ENCODE measurements at regions not wholly inside any gene's neighbourhood (a gene's known extent, or its start where the extent isn't known, plus 50 kb on each side); places are given as distances from the start of the nearest gene placed in this dataset.
A peak's percentile ranks its signal among the peaks of the same experiment; 100 is the strongest.
"Not testable (repeated sequence)": the region's sequence is repeated elsewhere in the genome, so short reads cannot be mapped to it uniquely, and the experiment has no call there.

- DNase-seq = peak; percentile 65
Observed at GRCh38 chr18:22504251-22505030, 86.7 kb upstream of the CTAGE1 start.

GRCh38 chr18:22505141-22505591, 87.5 kb upstream of the CTAGE1 start:
- peak; percentile 49 for DNase-seq

GRCh38 chr18:22507055-22507454, 89.3 kb upstream of the CTAGE1 start:
- no peak for DNase-seq

GRCh38 chr18:22509423-22509822, 91.7 kb upstream of the CTAGE1 start:
- no peak for DNase-seq

DNA sequence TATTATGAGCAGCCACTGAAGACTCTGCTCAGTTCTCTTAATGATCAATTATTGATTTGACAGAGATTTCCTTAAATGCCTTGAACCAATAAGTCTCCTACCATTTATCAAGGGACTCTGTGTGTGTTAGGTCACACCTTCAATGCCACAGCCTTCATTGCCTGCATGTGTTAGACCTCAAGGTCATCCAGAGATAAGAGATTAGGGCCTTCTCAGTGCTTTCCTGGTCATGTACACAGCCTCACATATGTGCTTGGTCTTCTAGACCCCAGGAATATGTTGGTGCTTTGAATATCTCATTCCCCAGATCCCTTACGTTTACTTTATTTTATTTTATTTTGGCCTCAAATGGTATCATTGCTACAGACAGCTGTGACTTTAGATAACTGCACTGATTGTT, 93.0 kb upstream of the CTAGE1 start:
- no peak for DNase-seq

GRCh38 chr18:22513721-22514481, 96.2 kb upstream of the CTAGE1 start:
- DNase-seq = no peak

DNA sequence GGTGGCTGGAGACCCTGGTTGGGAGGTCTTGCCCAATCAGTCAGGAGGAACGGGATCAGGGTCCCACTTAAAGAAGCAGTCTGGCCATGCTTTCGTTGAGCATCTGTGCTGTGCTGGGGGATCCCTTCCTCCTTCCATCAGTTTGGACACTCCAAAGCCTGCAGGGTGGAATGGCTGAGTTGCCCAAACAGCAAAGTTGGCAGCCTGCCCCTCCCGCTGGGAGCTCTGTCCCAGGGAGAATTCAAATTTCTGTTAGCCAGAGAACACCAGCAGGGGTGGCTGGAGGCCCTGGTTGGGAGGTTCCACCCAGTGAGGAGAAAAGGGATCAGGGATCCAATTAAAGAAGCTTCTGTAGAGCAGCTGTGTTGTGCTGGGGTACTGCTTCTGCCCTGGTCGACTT, 96.9 kb upstream of the CTAGE1 start:
- DNase-seq = no peak

- no peak for DNase-seq
Observed at GRCh38 chr18:22515250-22515649, 97.5 kb upstream of the CTAGE1 start.

DNA sequence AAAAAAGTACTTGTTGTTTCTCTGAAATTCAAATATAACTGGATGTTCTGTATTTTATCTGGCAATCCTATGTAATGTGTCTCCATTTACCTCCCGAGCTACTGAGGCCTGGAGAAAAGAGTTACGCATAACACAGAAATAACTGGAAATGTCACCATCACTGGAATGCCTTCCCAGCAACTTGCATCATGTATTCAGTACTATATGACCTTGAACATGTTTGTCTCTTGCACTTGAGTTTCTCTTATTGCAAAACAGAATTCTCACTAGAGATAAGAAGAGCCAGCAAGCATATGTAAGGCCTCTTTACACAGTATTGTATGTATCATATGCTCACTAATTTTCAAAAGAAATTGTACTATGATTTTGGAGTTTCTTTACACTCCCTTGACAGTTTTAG, 99.6 kb upstream of the CTAGE1 start:
- no peak for DNase-seq

- DNase-seq = no peak
Observed at GRCh38 chr18:22521026-22521707, 103.5 kb upstream of the CTAGE1 start.

DNA sequence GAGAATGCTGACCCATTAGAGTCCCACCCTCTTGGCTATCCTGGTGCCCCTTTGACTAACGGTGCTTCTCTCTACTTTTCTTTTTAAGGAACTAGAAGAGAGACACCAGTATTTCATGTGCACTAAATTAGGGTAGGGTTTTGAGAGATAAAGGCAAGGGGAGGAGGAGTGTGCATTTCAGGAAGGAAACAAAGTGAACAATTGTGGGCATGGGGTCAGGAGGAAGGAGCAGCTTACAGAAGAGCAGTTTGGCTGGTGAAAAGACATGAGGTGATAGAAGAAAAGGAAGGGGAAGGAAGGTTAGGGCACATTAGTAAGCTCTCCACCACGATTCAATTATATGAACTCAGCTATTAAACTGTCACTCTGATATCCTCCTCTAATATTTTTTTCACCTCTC, 105.8 kb upstream of the CTAGE1 start:
- no peak for DNase-seq

DNA sequence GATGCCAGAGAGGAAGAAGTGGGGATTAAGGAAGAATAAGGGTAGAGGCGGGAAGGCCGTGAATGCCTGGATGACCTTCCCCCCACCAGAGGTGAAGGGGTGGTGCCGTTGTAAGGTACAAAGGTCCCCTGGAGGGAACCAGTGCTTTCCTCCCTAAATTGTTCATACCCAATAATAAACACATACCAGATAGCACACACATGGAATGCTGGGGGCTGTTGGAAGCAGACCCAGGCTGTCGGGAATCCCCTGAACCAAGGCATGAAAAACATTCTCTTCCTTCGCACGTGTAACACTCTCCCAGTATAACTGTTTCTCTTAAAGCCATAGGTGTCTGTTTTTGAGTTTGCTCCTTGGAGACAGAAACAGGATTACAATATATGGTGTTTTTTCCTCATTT, 107.1 kb upstream of the CTAGE1 start:
- no peak for DNase-seq

- DNase-seq = no peak
Observed at GRCh38 chr18:22525313-22525712, 107.6 kb upstream of the CTAGE1 start.

- DNase-seq = no peak
Observed at GRCh38 chr18:22525883-22526282, 108.2 kb upstream of the CTAGE1 start.

GRCh38 chr18:22528291-22528690, 110.6 kb upstream of the CTAGE1 start:
- DNase-seq = no peak

DNA sequence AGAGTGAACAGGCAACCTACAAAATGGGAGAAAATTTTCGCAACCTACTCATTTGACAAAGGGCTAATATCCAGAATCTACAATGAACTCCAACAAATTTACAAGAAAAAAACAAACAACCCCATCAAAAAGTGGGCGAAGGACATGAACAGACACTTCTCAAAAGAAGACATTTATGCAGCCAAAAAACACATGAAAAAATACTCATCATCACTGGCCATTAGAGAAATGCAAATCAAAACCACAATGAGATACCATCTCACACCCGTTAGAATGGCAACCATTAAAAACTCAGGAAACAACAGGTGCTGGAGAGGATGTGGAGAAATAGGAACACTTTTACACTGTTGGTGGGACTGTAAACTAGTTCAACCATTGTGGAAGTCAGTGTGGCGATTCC, 117.0 kb upstream of the CTAGE1 start:
- DNase-seq = not testable (repeated sequence)

DNA sequence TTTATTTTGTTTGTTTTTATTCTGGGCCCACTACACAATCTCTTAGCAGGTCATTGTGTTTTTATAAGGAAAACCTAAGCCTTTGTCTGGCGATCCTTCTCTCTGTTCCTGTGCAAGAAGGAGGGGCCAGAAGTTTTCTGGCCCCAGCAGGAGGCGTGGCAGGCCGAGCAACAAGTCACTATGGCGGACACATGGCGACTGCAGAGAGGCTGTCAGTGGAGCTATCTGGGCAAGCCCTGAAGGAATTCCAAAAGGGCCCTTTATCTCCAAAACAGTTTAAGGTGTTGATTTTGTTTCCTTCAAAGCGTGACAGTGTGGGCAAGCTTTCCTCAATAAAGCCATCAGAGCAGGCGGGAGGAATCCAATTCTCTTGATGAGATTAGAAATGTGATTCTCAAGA, 118.8 kb upstream of the CTAGE1 start:
- DNase-seq = no peak

DNA sequence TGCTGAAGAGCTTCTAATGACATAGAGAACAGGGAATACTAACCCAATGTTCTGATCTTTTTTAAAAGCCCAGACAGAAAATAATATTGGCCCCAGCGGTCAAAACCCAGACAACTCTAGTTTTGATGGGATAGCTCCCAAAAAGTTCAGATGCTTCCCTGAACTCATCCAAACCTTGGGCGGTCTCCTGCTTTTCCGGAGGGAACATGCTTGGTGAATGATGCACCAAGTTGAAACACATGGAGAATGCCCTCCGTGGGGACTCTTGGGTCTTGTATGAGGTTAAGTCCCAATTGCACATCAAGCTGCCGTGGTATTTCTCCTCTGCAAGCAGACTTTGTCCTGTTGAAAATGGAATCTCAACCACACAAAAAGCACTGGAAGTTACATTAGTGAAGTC, 120.7 kb upstream of the CTAGE1 start:
- DNase-seq = peak; percentile 46

GRCh38 chr18:22539051-22539765, 121.5 kb upstream of the CTAGE1 start:
- no peak for DNase-seq

GRCh38 chr18:22541232-22541631, 123.5 kb upstream of the CTAGE1 start:
- DNase-seq = no peak

DNA sequence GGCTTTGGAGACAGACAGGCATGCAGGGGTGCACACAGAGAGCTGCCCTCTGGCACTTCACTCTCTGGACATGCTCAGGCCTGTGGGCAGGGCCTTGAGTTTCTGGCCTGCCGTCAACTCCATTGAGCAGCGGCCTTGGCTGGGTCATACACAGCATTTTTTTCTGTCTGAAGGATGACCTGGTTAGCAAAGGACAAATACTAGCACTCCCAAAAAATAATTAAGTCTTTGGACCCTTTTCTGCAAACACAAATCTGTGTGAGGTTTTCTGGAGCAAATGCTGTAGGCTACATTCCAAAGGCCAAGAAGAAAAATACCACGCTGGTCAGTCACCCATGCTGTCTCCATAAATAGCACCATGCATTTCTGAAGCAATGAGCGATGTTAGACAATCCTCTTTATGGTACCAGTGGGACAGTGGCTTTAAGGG, 124.7 kb upstream of the CTAGE1 start:
- peak; percentile 82 for DNase-seq

DNA sequence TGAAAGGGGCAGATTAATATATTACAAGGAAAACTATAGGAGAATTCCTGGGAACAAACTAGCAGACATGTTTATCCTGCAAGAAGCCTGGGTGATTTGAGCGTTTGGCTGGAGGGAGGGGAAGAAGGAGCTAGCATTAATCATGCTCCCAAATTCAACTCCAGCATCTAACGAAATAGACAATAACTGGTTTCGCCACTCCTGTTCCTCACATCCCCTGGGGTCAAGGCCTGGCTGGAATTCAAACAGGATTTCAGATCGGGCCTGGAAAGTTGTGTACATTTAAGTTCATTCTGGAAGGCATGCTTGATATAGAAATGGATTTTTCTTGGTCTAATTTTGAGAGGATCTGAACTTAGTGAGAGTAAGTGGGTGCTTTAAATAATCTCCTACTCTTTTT, 126.1 kb upstream of the CTAGE1 start:
- no peak for DNase-seq

DNA sequence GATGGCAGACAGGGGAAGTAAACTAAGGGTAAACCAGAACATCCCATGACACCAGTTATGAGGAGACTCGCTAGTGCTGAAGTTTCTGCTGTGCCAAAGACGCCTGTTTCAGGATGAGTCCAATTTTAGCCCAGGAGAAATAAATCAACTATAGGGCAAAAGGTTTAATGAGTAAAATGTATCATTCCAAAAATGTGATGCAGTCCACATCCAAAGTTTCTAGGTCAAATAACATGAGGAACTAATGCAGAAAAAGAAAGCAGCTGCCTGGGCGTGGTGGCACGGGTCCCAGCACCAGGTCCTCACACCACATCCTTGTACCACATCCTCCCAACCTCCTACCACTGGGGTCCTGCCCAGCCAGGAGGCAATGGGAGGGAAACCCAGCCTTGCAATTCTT, 126.9 kb upstream of the CTAGE1 start:
- no peak for DNase-seq
